GM18519 (cell line): ENCODE measurements at regions not wholly inside any gene's neighbourhood (a gene's known extent, or its start where the extent isn't known, plus 50 kb on each side); places are given as distances from the start of the nearest gene placed in this dataset.

ENCODE experiments used
- ATAC-seq: cut with Tn5 transposase; IDR thresholded peaks from one replicate; pipeline ENCODE4 v1.9.1; 2021; ENCODE audit warnings: mild to moderate bottlenecking, moderate library complexity; ENCODE audit not compliant: unreplicated experiment, low FRiP score

GRCh38 chr14:85250414-85251189 lies 279.3 kb upstream of the FLRT2 start:
- ATAC-seq: no peak

- ATAC-seq: no peak
Observed at GRCh38 chr14:85252011-85252410, 277.9 kb upstream of the FLRT2 start.

GRCh38 chr14:85254711-85255110 lies 275.2 kb upstream of the FLRT2 start:
- no peak for ATAC-seq

- ATAC-seq: no peak
Observed at GRCh38 chr14:85257287-85257686, 272.7 kb upstream of the FLRT2 start.

- no peak for ATAC-seq
Observed at GRCh38 chr14:85263916-85264675, 265.8 kb upstream of the FLRT2 start.

- no peak for ATAC-seq
Observed at GRCh38 chr14:85273099-85273677, 256.8 kb upstream of the FLRT2 start.

- no peak for ATAC-seq
Observed at GRCh38 chr14:85273952-85274351, 256.0 kb upstream of the FLRT2 start.

GRCh38 chr14:85276161-85276978 lies 253.6 kb upstream of the FLRT2 start:
- ATAC-seq: no peak

- ATAC-seq: no peak
Observed at GRCh38 chr14:85276979-85277228, 253.0 kb upstream of the FLRT2 start.

GRCh38 chr14:85279407-85279806 lies 250.5 kb upstream of the FLRT2 start:
- ATAC-seq: no peak

GRCh38 chr14:85280074-85280473 lies 249.9 kb upstream of the FLRT2 start:
- no peak for ATAC-seq

GRCh38 chr14:85281921-85282320 lies 248.0 kb upstream of the FLRT2 start:
- no peak for ATAC-seq

- no peak for ATAC-seq
Observed at GRCh38 chr14:85288041-85288440, 241.9 kb upstream of the FLRT2 start.

GRCh38 chr14:85291731-85292130 lies 238.2 kb upstream of the FLRT2 start:
- no peak for ATAC-seq

GRCh38 chr14:85293612-85294234 lies 236.2 kb upstream of the FLRT2 start:
- no peak for ATAC-seq

- ATAC-seq: no peak
Observed at GRCh38 chr14:85295318-85295717, 234.6 kb upstream of the FLRT2 start.

GRCh38 chr14:85296456-85297210 lies 233.3 kb upstream of the FLRT2 start:
- no peak for ATAC-seq

- no peak for ATAC-seq
Observed at GRCh38 chr14:85300107-85300506, 229.8 kb upstream of the FLRT2 start.

GRCh38 chr14:85301506-85301905 lies 228.4 kb upstream of the FLRT2 start:
- ATAC-seq: no peak

- no peak for ATAC-seq
Observed at GRCh38 chr14:85306024-85306423, 223.9 kb upstream of the FLRT2 start.
